ENCODE measurements at regions not wholly inside any gene's neighbourhood (a gene's known extent, or its start where the extent isn't known, plus 50 kb on each side); places are given as distances from the start of the nearest gene placed in this dataset.

DNA sequence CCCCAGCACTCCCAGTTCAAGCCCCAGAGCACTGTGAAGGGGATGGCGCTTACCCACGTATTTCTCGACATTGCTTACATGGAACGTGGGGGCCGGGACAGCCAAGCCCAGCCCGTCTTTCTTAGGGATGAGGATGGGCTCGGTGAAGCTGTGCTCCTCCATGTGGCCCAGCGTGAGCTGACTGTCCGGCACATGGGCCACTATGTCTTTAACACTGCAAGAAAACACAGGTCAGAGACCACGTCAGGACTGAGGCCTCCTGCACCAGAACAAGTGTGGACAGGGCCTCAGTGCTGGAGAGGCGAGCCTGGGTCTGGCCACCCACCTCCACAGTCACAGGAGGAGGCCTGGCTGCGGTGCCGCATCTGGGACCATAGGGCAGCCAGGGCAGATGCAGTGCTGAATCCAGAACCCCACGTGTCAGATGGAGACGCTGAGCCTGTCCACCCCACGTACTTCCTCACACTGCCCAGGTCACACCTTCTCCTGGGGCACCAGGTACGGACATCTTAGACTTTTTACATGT lies 125.2 kb downstream of the TUBA3C start:
- Histone ChIP-seq H3K9me3 (replicated peaks; ENCODE audit: control insufficient read depth, insufficient read depth, low read length) (no peaks in the 10 kb centered on the region; the same call in 2 of the 3 replicates), H3K27me3 (replicated peaks in 1 of 2; ENCODE audit: control insufficient read depth in 2 of 2, insufficient read depth in 2 of 2, low read length in 1 of 2) (no peaks in the 10 kb centered on the region), H3K27ac (ENCODE audit: control insufficient read depth, insufficient read depth) (no peak overlapping the region), H4K20me1 (ENCODE audit: control insufficient read depth, insufficient read depth) (no peaks in the 10 kb centered on the region), H3K36me3 (ENCODE audit: control insufficient read depth in 2 of 2, insufficient read depth in 2 of 2, low read length in 1 of 2) (no peaks in the 10 kb centered on the region), H3K4me3 (no peak overlapping the region), H2AFZ (ENCODE audit: control insufficient read depth, low read depth, low read length) (no peak overlapping the region), H3K79me2 (ENCODE audit: control insufficient read depth, insufficient read depth, low read length) (no peaks in the 10 kb centered on the region), H3K4me1 (ENCODE audit: control insufficient read depth, insufficient read depth, low read length) (no peaks in the 10 kb centered on the region), H3K4me2 (ENCODE audit: control insufficient read depth, insufficient read depth) (no peak overlapping the region), H3K9ac (ENCODE audit: control insufficient read depth, insufficient read depth, low read length) (no peak overlapping the region)
- ChIA-PET RAD21 (ENCODE audit: unreplicated experiment) (no interaction called here), POLR2A (no interaction called here), CTCF (no interaction called here), SMC1A (ENCODE audit: uncharacterized antibody, unreplicated experiment) (no interaction called here)
- WGBS (ENCODE audit: insufficient coverage, insufficient replicate concordance, low lambda C conversion rate, missing lambda C conversion rate): 36% methylated on average over 17 of the region's 17 CpGs
- no TSS peak for BruUV-seq (replicated peaks)
- in situ Hi-C loops (cut with MboI): no loop called here
- TF ChIP-seq, protein P1, sequence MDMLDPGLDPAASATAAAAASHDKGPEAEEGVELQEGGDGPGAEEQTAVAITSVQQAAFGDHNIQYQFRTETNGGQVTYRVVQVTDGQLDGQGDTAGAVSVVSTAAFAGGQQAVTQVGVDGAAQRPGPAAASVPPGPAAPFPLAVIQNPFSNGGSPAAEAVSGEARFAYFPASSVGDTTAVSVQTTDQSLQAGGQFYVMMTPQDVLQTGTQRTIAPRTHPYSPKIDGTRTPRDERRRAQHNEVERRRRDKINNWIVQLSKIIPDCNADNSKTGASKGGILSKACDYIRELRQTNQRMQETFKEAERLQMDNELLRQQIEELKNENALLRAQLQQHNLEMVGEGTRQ (IDR thresholded peaks at IDR 0.05; ENCODE audit: borderline replicate concordance, low read depth, low read length): no peak
- TF ChIP-seq CBFB (IDR thresholded peaks at IDR 0.05; ENCODE audit: low read depth) (no peak), SREBF2 (IDR thresholded peaks at IDR 0.05; ENCODE audit: low read length) (no peak), POLR2AphosphoS2 (IDR thresholded peaks at IDR 0.05; ENCODE audit: low read depth, low read length) (no peak), ZNF24 (IDR thresholded peaks at IDR 0.05) (no peak), PRDM15 (CRISPR knock-in tag; IDR thresholded peaks at IDR 0.05) (no peak), HCFC1 (IDR thresholded peaks at IDR 0.05; ENCODE audit: low read length) (no peak), KDM1A (IDR thresholded peaks at IDR 0.05; ENCODE audit: borderline replicate concordance) (no peak), SUPT20H (IDR thresholded peaks at IDR 0.05; ENCODE audit: borderline replicate concordance, control insufficient read depth, low read depth, low read length) (no peak), IKZF1 (conservative IDR thresholded peaks at IDR 0.05) (no peak), CREM (IDR thresholded peaks at IDR 0.05; ENCODE audit: low read depth) (no peak), RCOR1 (conservative IDR thresholded peaks at IDR 0.05; ENCODE audit: low read depth, low read length) (no peak), WRNIP1 (IDR thresholded peaks at IDR 0.05; ENCODE audit: borderline replicate concordance, low read depth, low read length) (no peak), MLLT1 (IDR thresholded peaks at IDR 0.05) (no peak)
- intact Hi-C loops (cut with micrococcal nuclease; ENCODE audit: unreplicated experiment): no loop called here
- no peak for FAIRE-seq
- no peak for DNase-seq (ENCODE audit: low read depth, low spot score)
- no peak for ATAC-seq

All from GM12878 (cell line).